DMS153 (cell line): ENCODE measurements at regions not wholly inside any gene's neighbourhood (a gene's known extent, or its start where the extent isn't known, plus 50 kb on each side); places are given as distances from the start of the nearest gene placed in this dataset.
A peak's percentile ranks its signal among the peaks of the same experiment; 100 is the strongest.
"Not testable (repeated sequence)": the region's sequence is repeated elsewhere in the genome, so short reads cannot be mapped to it uniquely, and the experiment has no call there.

Experiments
- DNase-seq: peaks from one replicate; lab custom pipeline; 2025; lab: John Stamatoyannopoulos, UW

DNA sequence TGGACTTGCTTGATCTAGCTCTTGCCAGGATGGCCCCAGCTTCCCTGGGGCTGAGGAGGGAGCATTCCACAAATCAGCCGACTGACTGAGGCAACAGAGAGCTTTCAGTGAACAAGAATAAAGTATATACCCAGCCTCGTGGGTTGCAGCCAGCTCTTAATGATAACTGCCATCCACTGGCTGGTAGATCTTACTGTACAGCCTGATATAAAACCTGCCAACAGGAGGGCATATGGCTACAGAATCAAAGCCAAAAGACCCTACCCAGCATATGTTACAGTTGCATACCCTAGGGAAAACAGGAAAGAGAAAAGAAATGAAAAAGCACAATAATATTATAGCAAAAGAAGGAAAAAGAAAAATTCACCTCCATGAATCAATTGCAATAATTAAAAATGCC, 775.9 kb upstream of the KIF2B start:
- no peak for DNase-seq

DNA sequence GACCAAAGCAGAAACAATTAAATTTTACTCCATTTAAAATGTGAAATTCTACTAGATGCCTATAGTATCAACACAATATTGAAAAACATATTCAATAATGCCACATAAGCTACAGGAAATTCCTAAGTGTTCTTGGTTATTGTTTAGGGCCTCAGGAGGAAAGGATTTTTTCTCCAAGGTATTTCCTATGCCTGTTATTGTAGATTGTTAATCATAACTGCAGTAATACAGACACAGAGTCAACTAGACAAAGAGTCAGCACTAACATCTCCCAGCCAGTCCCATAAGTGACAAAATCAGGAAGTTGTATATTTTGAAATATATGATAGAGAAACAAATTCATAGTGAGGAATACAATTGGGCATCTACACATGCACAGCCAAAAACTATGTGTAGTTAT, 782.7 kb upstream of the KIF2B start:
- DNase-seq, result no peak

DNA sequence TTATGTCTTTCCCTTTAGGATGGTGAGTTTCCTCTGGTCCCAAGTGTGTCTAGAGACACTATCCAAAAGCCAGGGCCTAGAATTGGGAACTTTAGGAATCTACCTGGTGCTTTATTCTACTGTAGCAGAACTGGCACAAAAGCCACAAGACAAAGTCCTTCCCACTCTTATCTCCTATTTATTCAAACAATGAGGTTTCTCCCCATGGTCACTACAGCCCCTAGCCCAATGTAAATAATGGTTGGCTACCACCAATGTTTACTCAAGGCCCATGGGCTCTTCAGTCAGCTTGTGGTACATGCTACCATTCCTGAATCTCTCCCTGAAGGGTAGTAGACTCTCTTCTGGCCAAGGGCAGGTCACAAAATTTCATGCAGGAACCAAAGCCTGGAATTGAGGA, 789.4 kb upstream of the KIF2B start:
- DNase-seq, result no peak

DNA sequence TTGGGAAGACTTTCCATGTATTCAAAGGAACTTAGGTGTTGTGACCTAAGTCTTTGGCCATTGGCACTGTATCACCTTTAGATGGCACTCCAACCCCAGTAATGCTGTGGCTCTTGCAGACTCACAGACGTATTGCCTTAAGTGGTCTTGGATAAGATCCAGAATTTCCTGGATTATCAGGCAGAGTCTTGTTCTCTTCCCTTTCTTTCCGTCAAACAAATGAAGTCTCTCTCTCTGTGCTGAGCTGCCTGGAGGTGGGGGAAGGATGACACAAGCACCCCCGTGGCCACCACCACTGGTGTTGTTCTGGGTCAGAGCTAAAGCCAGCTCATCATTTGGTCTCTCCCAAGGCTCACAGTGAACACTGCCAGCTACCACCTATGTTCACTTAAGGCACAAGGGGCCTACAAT, 789.9 kb upstream of the KIF2B start:
- peak; percentile 50 for DNase-seq

DNA sequence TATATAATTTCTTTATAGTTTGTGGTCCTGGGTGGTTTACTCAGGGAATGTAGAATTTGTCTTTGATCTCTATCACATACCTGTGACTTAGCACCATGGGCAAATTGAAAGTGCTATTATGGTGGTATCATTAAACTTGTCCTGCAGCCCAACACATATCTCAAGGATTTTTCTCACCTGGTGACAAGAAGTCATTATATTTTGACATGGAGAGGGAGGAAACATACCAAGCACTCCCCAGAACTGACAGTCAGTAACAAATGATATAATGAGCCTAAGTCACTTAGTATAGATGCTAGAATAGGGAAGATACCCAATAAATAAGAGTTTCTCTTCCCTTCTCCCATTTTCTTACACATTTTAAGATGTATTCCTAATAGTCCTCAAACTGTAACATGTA, 805.5 kb upstream of the KIF2B start:
- no peak for DNase-seq

DNA sequence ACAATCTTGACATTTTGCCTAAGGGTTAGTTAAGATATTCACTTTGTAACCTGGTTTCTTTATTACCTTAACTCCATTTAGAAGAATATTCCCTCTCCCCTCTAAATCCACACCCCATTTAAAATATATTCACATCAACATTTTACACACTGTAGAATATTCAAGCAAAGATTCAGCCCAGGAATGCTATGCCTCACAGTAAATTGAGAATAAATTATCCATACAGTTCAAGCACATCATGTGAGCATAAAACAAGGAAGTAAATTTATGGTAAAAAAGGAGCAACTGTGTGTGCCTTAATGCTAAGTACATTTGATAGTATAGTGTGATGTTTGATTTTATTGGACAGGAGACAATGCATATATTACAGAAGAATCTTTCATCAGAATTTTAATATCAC, 806.6 kb upstream of the KIF2B start:
- DNase-seq, result no peak

DNA sequence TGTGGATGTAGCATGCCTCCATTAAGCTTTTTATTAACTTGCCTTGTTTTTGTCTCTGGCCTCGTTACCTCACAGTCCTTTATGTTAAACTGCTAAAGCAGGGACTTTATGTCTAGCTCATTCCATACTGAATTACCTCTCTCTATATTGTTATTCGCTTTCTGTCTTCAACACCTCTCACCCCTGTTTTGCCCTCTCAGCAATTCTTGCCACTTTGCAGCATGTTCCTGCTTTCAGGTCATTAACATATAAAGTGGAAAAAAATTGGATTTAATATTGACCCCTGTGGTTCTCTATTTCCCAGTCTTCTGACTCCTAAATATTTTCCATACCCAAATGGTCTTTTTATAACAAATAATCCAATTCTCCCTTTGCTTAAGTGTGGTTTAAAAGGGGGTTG, 810.4 kb upstream of the KIF2B start:
- no peak for DNase-seq

DNA sequence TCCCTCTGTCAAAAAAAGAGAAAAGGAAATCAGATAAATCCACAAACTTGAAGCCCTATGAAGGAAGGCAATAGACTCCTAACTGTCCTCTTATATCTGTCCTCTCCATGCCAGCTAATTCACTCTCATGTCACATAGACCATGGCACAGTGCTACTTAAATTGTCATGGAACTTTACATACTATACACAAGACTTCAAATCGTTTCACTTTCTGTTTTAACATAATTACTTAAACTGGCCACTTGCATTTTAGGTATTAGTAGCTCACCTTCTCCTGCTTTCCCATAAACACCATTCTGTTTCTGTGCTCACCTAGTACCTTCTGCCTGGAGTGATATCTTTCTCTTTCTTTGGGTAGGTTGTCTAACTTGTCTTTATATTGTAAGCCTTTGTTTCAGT, 816.7 kb upstream of the KIF2B start:
- no peak for DNase-seq

DNA sequence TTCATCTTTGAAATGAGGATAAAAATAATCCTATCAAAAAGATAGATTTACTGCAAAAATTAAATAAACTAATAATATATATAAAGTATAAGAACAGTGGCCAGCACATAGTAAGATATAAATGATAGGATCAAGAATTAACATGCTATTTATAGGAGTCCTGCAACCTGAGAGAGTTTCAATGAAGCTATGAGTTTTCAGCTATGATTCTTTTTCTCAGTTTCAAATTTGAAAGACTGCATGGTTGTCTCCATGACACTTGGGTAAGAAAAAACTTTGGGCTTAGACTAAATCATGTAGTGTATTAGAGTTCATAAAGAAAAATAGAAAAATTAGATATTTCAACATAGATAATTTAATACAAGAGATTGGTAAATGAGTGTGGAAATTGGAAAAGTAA, 817.8 kb upstream of the KIF2B start:
- no peak for DNase-seq

DNA sequence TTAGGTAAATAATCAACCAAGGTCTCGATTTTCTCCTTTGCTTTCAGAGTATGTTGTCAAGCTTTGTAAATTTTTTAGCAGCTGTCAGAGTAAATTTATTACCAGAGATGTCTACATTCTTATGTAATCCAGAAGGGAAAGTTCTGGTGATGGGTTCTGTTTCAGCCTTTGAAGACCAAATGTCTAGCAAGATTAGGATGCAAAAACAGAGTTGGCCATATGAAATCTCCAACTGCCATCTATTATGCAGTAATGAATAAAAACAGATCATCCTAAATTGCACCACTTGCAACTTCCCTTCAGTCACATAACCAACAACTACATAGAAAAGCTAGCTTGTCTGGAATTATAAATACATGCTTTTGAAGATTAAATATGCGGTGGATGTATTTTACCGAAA, 826.8 kb upstream of the KIF2B start:
- no peak for DNase-seq

DNA sequence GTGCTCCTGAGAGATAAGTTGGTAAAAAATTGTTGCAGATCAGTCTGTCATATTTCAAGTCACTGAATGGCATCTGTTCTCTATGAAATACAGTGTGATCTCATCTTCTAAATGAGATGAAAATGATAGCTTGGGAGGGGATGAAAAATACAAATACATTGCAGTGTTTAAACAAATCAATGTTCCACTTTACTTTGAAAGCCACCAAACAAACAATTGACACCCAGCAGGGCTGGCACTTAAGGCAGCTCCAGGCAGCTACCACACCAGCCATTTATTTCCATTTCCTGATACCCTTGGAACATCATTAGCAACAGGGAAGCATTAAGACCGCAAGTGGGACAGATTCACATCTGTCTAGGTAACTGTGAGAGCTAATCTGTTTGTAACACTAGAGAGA, 827.6 kb upstream of the KIF2B start:
- DNase-seq, result peak; percentile 92

DNA sequence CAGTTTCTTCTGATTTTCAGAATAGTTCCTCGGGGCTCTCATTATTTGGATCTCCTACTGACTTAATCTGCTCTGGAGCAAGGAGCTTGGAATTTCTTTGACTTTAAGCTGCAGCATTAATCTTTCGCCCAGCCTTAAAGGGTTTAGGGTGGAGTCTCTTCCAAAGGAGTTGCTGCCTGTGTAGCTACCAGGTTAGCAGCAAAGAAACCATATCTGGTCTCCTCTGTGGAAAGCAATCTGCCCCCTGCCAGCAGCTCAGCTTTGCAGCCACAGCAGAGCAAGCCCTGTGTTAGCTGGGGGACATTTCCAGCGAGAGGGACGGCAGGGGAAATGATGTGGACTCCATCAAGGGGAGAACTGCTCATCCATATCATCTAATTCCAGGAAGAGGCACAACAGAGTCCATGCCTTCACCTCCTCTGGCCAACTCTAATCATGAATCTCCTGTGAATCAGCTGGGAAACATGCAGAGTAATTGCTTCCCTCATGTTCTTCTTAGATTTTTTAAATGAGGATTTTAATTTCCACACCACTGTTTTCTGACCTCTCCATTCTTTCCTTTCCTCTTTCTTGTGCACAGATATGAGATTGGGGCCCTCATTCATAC, 827.6 kb upstream of the CA10 start:
- DNase-seq, result no peak

DNA sequence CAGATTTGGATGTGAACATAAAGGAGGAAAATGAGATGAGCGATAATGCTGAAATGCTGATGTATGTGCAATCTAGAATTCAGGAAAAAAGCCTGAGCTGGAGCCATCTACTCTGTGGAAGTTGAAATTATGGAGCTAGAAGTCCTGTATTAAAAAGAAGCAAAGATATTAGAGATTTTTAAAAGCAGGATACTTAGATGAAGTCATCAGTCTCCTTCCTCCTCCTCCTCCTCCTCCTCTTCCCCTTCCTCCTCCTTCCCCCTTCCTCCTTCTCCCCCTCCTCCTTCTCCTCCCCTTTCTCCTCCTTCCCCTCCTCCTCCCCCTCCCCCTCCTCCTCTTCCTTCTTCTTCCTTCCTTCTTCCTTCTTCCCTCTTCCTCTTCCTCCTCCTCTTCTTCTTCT, 823.8 kb upstream of the CA10 start:
- DNase-seq, result no peak

DNA sequence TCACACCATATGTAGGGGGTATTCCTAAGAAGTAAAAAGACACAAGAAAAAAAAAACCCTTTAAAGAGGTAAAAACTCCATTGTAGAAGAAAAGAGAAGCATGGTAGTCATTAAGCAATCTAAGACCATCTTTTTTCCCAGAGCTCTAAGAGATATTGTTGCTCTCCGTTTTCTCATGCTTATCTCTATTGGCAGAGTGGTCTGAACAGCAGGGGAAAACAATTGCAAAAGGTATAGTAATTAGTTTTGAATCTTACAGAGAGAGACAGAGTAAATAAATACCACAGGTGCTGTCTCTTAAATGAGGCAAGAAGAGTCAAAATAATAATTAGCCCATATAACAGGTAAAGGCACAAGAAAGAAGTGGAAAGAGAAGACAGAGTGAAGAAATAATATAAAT, 821.4 kb upstream of the CA10 start:
- no peak for DNase-seq

DNA sequence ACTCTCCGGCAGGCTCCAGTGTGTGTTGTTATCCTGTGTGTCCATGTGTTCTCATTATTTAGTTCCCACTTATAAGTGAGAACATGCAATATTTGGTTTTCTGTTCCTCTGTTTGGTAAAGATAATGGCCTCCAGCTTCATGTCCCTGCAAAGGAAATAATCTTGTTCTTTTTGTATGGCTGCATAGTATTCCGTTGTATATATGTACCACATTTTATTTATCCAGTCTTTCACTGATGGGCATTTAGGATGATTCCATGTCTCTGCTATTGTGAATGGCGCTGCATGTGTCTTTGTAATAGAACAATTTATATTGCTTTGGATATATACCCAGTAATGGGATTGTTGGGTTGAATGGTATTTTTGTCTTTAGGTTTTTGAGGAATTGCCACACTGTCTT, 807.3 kb upstream of the CA10 start:
- DNase-seq, result no peak

DNA sequence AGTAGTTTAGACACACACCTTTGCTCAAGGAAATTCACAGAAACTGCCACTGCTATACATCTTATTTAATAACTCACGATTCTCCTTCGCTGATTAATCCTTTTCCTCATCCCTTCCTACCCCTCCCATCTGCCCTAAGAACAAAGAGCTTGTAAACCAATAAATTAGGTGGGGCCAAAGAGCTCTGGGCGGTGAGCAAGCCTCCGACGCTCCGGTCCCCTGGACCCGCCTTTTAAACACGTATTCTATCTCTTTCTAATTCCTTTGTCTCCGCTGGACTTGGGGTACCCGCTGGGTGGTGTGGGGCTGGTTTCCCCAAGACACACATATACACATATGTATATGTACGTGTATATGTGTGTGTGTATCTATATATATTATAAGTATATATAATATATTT, 803.2 kb upstream of the CA10 start:
- not testable (repeated sequence) for DNase-seq

DNA sequence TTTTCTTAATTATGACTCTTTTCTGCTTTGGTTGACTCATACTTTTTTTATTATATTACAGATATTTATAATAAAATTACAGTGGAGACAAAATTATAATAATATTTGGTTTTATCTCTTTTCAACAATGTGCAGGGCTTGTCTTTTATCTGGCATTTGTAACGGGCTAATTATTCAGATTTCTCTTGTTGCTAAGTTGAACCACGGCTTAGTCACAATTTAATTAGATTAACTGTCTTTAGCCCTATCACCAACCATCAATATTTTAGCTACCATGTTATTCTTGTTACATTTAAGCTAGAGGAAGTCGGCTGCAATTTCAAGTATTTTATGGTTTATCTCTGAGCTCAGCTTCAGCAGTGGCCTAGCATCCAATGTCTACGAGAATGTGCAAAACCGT, 798.9 kb upstream of the CA10 start:
- DNase-seq, result no peak

DNA sequence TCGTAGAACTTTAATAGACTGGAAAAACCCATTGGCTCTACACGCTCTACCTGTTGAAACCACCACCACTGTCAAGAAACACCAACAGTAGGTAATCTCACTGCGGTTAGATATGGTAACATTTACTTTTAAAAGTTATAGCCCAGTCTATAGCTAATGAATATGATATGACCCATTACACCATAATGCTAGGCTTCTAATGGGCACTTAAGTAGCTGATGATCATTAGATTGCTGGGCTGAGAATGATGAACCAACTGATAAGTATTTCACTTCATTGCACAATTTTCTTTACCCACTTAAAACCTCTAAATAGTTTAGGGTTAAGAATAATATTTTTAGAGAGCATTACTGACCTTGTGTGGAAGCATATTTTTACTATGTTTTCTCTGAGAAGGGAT, 788.9 kb upstream of the CA10 start:
- DNase-seq, result no peak

DNA sequence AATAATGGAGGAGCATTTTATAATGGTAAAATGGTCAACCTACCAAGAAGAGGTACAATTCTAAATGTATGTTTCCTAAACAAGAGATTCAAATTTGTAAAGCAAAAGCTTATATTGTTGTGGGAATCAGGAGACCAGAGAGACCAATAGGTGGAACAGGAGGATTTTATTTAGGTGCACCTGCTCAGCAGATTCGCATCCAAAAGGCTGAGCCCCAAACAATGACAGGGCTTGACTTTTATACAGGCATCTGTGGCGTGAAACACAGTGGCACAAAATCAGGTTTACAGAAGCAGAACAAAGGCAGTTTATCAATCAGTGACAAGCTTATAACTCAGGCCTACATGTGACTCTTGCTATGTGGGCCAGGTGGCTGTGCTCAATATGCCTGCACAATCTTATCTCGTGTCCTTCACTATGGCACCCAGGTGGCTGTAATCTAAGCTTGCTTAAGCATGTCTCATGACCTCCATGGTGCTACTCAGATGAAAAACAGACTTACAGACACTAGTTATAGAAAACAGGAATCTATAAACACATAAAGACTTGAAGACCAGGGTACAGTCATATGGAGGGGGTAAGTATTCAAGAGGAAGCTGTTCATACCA, 780.2 kb upstream of the CA10 start:
- no peak for DNase-seq

DNA sequence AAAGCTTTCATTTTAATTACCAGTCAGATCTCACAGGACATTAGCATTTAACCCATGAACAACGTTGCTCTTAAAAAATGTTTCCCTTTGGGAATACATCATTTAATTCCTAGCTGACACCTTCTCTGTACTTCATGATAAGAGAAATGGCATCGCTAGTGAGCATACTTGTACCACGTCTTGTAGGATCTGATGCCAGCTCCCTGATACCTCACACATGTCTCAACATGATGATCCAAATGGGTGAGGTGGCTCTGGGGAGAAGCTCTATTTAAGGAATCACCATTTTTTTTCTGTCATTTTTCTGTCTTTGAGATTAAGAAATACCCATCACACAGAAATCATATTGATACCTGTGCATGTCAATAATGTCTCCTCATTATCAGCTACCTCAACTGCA, 772.1 kb upstream of the CA10 start:
- DNase-seq, result no peak

DNA sequence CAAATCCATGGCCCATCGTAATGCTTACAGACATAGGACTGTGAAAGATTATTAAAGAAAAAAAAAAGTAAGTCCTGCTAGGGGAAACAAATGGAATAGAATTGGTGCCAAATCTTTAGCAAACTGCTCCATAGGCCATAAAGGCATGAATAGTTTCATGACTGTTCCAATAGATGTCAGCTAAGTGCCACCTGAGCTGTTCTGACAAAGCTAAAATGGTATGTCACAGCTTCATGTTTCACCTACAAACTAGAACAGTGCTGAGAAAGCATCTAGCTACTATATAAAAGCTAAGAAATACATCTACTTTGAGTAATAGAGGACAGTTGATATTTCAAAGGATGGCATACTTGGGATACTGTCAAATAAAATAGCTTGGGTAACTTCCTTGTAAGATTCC, 771.6 kb upstream of the CA10 start:
- no peak for DNase-seq

DNA sequence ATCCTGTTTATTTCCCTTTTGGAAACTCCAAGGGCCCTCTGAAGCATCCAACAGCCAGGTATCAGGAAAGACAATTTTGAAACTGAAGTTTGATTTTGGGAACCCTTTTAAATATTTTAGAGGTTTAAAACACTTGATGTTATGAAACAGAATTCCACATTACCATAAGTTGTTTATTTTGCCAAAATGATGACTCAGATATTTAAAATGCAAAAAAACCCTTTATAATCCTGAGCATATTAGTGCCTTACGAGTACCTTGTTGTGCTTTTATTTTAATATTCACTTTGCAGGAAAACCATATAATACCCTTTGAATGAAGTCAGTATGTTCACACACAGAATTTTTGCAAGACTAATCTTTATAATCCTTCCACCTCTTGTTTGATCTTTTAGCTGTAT, 765.1 kb upstream of the CA10 start:
- no peak for DNase-seq

DNA sequence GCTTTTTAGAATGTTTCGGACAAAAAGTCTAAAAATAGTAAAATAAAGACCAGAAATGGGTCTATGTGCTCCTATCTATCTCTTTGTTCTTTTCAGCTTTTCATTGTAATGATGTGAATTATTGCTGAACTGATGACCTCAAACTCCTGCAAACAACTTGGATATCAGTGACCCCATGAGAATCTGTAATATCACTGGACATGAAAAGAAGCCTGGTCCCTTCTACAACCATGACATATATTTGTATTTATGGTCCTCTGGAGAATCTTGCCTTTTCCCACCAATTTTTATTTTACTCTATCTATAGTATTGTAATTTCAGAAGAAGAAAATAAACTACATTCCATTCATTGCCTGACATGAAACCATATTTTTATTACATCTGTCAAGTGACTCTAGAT, 740.7 kb upstream of the CA10 start:
- no peak for DNase-seq

DNA sequence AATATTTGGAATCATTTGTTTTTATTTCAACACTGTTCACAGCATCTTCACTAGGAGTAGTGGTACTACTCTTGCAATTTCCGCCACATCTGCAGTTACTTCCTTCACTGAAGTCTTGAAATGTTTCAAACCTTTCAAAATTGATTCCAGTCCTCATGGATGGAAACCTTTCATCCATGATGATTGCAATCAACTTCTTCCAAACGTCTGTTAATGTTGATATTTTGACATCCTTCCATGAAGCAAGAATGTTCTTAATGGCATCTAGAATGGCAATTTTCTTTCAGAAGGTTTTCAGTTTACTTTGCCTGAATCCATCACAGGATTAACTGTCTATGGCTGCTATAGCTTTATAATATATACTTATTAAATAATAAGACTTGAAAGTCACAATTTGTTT, 736.8 kb upstream of the CA10 start:
- no peak for DNase-seq

DNA sequence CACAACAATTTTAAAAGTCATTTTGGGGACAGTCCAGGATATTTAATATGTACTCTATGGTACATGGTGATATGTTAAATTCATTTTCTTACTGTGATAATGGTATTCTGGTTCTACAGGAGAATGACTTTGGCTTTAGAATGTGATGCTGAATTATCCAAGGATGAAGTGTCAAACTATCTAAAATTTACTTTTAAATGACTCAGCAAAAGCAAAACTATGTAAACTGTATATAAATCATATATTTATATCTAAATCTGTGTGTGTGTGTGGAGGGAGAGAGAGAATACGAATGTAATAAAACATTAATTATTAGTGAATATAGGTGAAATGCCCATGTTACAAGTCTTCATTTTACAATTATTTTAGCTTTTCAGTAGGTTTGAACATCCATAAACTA, 733.8 kb upstream of the CA10 start:
- DNase-seq, result no peak
